ENCODE measurements at regions not wholly inside any gene's neighbourhood (a gene's known extent, or its start where the extent isn't known, plus 50 kb on each side); places are given as distances from the start of the nearest gene placed in this dataset.

DNA sequence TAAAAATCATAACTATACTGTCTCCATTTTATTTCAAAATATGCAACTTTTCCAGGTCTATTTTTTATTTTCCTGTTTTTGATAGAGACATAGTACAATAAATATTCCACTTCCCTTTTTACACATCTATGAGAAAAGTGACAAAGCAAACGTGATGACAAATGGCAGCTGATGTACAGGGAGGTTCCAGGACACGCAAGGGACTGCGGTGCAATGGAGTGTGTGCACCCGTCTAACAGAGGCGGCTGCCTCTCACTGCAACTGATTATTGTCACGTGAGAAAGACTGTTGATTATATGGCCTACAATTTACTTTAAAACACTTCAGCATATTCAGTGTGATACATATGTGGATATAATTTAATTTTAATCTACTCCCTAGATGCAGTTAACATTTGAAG, 142.6 kb downstream of the LRRC30 start:
- H4K20me1 ChIP-seq (ENCODE audit: control insufficient read depth, extremely low read depth, insufficient read depth, low read length), result no peaks in the 10 kb centered on the region
- no peak overlapping the region for H2AFZ ChIP-seq (ENCODE audit: control insufficient read depth, low read length)
- no peaks in the 10 kb centered on the region for H3K4me1 ChIP-seq (ENCODE audit: control insufficient read depth, extremely low read depth, insufficient read depth, low read length)
- no peak for TF ChIP-seq EZH2 (IDR thresholded peaks at IDR 0.05; ENCODE audit: low read length)
- TF ChIP-seq, protein P1, sequence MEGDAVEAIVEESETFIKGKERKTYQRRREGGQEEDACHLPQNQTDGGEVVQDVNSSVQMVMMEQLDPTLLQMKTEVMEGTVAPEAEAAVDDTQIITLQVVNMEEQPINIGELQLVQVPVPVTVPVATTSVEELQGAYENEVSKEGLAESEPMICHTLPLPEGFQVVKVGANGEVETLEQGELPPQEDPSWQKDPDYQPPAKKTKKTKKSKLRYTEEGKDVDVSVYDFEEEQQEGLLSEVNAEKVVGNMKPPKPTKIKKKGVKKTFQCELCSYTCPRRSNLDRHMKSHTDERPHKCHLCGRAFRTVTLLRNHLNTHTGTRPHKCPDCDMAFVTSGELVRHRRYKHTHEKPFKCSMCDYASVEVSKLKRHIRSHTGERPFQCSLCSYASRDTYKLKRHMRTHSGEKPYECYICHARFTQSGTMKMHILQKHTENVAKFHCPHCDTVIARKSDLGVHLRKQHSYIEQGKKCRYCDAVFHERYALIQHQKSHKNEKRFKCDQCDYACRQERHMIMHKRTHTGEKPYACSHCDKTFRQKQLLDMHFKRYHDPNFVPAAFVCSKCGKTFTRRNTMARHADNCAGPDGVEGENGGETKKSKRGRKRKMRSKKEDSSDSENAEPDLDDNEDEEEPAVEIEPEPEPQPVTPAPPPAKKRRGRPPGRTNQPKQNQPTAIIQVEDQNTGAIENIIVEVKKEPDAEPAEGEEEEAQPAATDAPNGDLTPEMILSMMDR (optimal IDR thresholded peaks at IDR 0.05 in 1 of 3, IDR thresholded peaks at IDR 0.05 in 1 of 3, conservative IDR thresholded peaks at IDR 0.05 in 1 of 3; ENCODE audit: extremely low read depth in 1 of 3, insufficient read depth in 2 of 3, low read length in 3 of 3), result no peak
- no peak for FAIRE-seq
- dilution Hi-C loops (cut with MboI; ENCODE audit: extremely low pct_ligation_motif_present, low sequenced_read_pairs), result no loop called here
- no peaks in the 10 kb centered on the region for H3K36me3 ChIP-seq (ENCODE audit: control insufficient read depth in 2 of 2, extremely low read depth in 1 of 2, insufficient read depth in 2 of 2, low read length in 2 of 2)
- H3K9me3 ChIP-seq (ENCODE audit: control insufficient read depth, low read depth, low read length), result no peaks in the 10 kb centered on the region
- no peaks in the 10 kb centered on the region for H3K27me3 ChIP-seq (ENCODE audit: control insufficient read depth, extremely low read depth, insufficient read depth, low read length)
- H3K9me1 ChIP-seq (ENCODE audit: control insufficient read depth, extremely low read depth, insufficient read depth, low read length), result no peaks in the 10 kb centered on the region
- no peak overlapping the region for H3K4me3 ChIP-seq (ENCODE audit: control insufficient read depth in 2 of 3, extremely low read depth in 1 of 3, insufficient read depth in 2 of 3, low read depth in 1 of 3, low read length in 3 of 3)
- H3K27ac ChIP-seq (ENCODE audit: control insufficient read depth, insufficient read depth, low read length), result no peak overlapping the region
- no peaks in the 10 kb centered on the region for H3K79me2 ChIP-seq (ENCODE audit: control insufficient read depth, insufficient read depth, low read length)
- H3K9ac ChIP-seq (ENCODE audit: control insufficient read depth, extremely low read depth, insufficient read depth, low read length), result no peak overlapping the region
- no peak overlapping the region for H3K4me2 ChIP-seq (ENCODE audit: control insufficient read depth, extremely low read depth, insufficient read depth, low read depth, low read length)
- DNase-seq (ENCODE audit: low read depth, low spot score), result no peak

DNA sequence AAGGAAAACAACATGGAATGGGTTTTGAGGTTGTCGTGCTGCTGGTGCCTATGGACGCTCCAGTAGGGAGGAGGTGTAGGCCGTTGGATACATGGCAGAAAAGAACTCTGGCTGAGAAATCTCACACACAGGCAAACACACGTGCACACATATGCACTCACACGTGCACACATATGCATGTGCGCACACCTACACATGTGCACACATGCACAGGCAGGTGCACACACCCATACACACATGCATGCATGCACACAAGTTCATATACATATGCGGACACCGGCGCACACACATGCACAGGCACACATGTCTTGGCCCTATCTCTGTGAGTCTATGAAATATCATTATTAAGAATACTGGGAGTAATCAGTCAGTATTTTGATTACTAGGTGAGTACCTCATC, 150.4 kb downstream of the LRRC30 start:
- Histone ChIP-seq H2AFZ (ENCODE audit: control insufficient read depth, low read length) (no peak overlapping the region), H3K4me2 (ENCODE audit: control insufficient read depth, extremely low read depth, insufficient read depth, low read depth, low read length) (no peak overlapping the region), H3K9me1 (ENCODE audit: control insufficient read depth, extremely low read depth, insufficient read depth, low read length) (no peaks in the 10 kb centered on the region), H3K27ac (ENCODE audit: control insufficient read depth, insufficient read depth, low read length) (no peak overlapping the region), H3K27me3 (ENCODE audit: control insufficient read depth, extremely low read depth, insufficient read depth, low read length) (peaks cover 5% of the 10 kb centered on the region), H3K79me2 (ENCODE audit: control insufficient read depth, insufficient read depth, low read length) (no peaks in the 10 kb centered on the region), H3K4me3 (ENCODE audit: control insufficient read depth in 2 of 3, extremely low read depth in 1 of 3, insufficient read depth in 2 of 3, low read depth in 1 of 3, low read length in 3 of 3) (no peak overlapping the region), H4K20me1 (ENCODE audit: control insufficient read depth, extremely low read depth, insufficient read depth, low read length) (no peaks in the 10 kb centered on the region), H3K4me1 (ENCODE audit: control insufficient read depth, extremely low read depth, insufficient read depth, low read length) (no peaks in the 10 kb centered on the region), H3K9me3 (ENCODE audit: control insufficient read depth, low read depth, low read length) (no peaks in the 10 kb centered on the region), H3K36me3 (ENCODE audit: control insufficient read depth in 2 of 2, extremely low read depth in 1 of 2, insufficient read depth in 2 of 2, low read length in 2 of 2) (no peaks in the 10 kb centered on the region), H3K9ac (ENCODE audit: control insufficient read depth, extremely low read depth, insufficient read depth, low read length) (no peak overlapping the region)
- dilution Hi-C loops (cut with MboI; ENCODE audit: extremely low pct_ligation_motif_present, low sequenced_read_pairs), result no loop called here
- DNase-seq (ENCODE audit: low read depth, low spot score) (no peak), FAIRE-seq (no peak)
- TF ChIP-seq, protein P1 (optimal IDR thresholded peaks at IDR 0.05 in 1 of 3, IDR thresholded peaks at IDR 0.05 in 1 of 3, conservative IDR thresholded peaks at IDR 0.05 in 1 of 3; ENCODE audit: extremely low read depth in 1 of 3, insufficient read depth in 2 of 3, low read length in 3 of 3), result no peak
- TF ChIP-seq EZH2 (IDR thresholded peaks at IDR 0.05; ENCODE audit: low read length), result no peak

Measured in keratinocyte (primary cell).